DMS 273 (cell line): ENCODE measurements at regions not wholly inside any gene's neighbourhood (a gene's known extent, or its start where the extent isn't known, plus 50 kb on each side); places are given as distances from the start of the nearest gene placed in this dataset.
A peak's percentile ranks its signal among the peaks of the same experiment; 100 is the strongest.
"Not testable (repeated sequence)": the region's sequence is repeated elsewhere in the genome, so short reads cannot be mapped to it uniquely, and the experiment has no call there.

ENCODE experiments used
- DNase-seq: peaks from one replicate; lab custom pipeline; 2025; ENCODE audit not compliant: unreplicated experiment; lab: John Stamatoyannopoulos, UW

DNA sequence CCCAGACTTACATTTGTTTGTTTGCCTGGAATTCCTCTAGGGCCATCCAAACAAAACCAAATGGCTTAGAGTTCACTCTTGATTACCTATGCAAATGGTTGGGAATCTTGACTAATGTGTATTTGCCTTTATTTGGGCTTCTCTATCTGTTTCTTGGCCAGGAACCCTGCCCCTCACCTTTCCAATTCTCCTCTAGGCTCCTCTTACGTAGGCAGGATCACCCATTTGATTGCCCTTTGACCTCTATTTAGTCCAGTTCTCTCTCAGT is 123.0 kb upstream of the DYRK2 start:
- DNase-seq, result no peak

DNA sequence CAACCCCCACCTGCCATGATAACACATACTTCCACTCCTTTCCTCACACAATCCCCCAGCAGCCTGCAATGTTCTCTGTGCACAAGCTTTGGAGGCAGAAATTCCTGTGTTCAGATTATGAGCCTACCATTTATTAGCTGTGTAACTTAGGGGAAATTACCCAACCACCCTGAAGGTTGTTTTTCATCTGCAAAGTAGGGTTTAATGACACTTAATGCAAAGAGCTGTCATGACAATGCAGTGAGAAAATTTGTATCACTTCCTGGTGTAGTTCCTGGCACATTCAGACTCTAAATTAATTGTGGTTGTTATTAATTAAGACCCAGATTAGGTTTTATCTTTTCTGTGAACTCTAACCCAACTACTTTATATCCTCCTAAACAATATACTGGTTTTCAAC is 122.4 kb upstream of the DYRK2 start:
- no peak for DNase-seq

DNA sequence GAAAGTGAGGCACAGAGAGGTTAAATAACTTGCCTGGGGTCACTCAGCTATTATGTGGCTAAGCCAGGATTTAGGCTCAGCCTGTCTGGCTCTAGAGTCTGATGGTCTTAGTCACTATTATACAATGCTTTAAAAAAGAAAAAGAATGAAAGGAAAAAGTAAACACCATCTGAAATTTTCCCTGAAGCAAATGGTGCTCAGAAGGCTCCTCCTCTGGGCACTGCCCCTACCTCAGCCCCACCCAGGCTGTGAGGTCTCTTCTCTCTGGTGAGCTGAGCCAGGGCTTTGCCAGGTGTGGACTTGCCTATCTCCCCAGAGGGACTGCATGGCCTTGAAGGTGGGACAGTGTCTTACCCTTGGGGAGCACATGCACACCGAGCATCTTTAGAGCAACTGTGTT is 117.5 kb upstream of the DYRK2 start:
- no peak for DNase-seq

DNA sequence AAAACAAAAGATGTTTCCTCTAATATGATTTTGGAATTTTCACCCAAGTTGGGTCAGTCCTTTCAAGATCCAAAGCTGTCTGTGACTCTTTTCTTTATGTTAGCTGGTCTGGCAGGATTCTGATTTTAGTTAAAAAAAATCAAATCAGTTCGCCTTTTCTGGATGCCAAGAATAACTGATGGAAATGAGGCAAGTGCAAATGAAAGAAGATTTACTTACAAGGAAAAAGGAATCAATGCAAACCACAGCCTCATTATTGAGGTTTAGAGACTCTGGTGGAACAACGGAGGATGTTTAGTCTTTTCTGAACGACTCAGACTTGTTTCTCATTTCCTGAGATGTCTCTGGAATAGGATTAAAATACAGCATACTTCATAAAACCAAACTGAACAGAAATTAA is 117.0 kb upstream of the DYRK2 start:
- no peak for DNase-seq

DNA sequence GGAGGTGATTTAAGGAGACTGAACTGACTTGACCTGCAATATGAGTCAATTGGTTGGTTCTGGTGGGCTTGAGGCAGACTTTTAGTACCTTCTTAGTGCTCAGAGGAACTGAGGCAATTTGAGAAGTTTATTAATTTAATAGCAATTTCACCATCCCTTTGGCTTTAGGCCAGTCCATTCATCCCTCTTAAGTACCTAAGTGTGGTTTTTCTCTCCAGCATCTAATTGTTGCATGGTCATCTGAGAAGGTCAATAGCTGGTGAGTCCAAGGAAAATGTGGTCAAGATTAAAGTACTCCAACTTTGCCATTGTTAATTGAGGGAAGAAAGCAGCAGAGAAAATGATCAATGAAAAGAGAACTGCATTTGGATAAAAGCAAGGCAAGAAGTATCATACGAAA is 115.4 kb upstream of the DYRK2 start:
- no peak for DNase-seq

DNA sequence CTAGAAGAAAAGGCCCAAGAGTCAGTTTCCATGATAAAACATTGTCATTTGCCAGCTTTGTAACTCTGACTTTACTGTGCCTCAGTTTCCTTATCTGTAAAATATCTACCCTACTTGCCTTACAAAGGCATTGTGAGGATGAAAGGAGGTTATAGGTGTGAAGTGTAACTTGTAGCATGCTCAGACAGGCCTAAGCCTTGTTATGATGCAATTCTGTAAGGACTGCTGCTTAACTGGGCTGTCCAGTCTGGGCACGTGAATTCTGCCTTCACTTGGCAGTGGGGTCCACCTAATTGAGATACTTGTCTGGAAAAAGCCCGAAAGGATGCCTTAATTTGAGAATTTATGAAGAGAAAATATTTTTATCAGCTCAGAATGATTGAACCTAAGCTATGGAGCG is 114.5 kb upstream of the DYRK2 start:
- DNase-seq, result no peak

DNA sequence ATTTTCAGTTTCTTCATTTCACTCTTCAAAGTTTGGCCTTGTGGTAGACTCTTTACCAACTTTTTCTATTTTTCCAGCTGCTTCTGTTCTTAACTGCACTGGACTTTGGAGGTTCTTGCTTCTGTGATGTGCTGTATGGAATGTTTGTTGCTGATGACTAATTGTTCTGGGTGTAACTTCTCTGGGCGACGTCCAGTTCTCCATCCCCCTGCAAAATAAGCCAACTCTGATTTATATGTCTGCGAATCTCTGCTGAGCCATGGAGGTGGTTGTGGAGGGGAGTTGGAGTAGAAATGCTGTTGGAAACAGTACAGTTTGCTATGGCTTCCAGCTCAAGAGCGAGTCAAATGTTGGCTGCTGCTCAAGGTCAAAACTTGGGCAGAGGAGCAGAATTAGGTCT is 113.9 kb upstream of the DYRK2 start:
- no peak for DNase-seq

DNA sequence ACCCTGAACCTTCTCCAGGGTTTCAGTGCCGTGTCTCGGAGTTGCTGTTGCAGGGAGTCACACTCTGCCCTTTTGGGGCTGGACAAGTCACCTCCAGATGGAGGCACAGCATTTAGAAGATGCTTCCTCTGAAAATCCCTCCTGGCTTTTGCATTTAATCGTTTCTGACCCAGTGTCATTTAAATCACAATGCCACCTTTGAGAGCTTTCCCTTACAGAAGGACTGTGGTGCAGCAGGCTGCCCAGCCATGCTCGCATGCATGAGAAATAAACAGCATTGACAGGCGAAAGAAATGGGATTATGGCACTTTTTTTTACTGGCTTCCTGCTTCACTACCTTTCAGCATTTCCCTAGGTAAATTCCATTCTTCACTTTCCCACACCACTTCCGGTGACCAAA is 113.4 kb upstream of the DYRK2 start:
- no peak for DNase-seq

DNA sequence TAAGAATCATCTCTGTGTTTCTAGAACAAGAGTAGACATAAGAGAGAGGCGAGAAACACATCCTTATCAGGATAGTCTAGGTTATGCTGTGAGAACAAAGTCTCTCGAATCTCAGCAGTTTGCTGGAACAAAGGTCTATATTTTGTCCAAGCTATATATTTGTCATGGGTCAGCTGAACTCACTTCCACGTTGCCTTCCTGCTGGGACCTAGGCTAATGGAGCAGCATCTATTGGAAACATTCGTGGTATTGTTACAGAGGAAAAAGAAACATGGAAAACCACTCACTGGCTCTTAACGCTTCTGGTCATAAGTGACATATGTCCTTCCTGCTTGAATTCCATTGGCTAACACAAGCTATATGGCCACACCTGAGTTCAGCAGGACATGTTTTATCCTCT is 112.6 kb upstream of the DYRK2 start:
- no peak for DNase-seq

DNA sequence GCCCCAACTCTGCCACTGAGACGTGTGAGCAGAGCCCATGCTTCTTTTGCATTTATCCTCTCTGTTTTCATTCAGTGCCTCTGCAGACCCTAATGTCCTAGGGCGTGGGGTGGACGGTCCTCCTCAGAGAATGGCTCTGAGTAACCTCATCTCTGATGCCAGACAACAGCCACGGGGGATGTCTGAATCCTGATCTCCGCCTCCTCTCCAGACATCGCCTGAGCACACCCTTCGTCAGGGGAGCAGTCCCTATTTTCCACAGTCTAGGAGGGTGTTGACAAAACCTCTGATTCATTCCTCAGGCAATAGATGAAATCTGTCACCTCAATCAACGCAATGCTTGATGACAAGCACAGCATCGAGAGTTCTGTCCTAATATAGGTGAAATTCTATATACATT is 109.2 kb upstream of the DYRK2 start:
- DNase-seq, result no peak

DNA sequence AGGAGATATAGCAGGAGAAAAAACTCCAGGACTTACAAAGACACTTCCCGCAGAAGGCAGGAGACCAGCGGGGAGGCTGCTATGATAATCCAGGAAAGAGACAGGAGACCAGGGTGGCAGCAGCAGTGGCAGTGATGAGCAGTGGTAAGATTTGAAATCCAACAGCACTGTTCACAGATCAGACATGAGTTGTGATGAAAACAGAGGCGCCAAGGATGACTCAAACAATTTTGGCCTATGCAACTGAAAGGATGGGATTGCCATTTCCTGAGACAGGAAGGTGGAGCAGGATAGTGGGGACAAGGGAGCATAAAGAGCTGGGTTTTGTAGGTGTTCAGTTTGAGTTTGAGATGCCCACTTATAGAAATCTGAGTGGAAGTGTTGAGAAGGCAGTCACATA is 108.6 kb upstream of the DYRK2 start:
- no peak for DNase-seq

DNA sequence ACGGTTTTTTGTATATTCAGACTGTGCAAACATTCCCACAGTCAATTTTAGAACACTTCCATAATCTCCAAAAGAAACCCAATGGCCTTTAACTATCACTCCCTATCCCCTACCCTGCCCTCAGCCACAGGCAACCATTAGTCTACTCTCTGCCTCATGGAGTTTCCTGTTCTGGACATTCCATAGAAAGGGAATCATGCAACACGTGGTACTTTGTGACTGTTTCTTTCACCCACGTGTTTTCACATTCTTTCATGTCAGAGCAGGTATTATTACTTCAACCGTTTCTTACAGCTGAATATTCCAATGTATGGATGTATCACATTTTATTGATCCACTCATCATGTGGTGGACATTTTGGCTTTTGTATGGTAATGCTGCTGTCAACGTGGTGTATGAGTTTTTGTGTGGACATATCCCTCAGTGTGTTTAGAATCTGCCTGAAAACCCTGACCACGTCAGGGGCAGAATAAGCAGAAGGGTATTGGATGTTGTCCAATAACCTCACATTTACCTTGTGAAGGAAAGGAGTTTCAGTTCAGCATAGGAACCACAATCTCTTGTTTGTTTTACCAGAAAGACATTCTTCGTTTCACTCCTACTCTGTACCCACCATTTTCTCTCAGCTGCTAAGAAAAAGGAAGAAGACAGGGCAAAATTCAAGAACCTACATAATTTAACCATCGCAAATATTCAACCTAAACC is 107.5 kb upstream of the DYRK2 start:
- DNase-seq, result no peak

DNA sequence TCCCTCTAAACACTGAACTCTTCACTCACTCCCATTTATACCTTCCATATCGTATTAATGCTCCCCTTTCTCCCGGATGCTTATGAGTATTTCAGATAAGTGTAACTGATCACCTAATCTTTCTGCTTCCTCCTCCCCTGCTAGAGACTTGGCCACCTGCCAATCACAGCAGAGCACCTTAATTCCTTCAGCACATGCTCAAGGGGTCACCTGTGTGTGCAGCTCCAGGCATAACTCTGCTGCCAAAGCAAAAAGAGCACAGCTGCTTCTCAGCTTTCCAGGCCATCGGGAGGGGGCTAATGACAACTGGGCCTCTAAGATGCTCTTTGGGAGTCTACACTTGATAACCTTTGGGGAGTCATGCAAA is 106.9 kb upstream of the DYRK2 start:
- DNase-seq, result no peak

DNA sequence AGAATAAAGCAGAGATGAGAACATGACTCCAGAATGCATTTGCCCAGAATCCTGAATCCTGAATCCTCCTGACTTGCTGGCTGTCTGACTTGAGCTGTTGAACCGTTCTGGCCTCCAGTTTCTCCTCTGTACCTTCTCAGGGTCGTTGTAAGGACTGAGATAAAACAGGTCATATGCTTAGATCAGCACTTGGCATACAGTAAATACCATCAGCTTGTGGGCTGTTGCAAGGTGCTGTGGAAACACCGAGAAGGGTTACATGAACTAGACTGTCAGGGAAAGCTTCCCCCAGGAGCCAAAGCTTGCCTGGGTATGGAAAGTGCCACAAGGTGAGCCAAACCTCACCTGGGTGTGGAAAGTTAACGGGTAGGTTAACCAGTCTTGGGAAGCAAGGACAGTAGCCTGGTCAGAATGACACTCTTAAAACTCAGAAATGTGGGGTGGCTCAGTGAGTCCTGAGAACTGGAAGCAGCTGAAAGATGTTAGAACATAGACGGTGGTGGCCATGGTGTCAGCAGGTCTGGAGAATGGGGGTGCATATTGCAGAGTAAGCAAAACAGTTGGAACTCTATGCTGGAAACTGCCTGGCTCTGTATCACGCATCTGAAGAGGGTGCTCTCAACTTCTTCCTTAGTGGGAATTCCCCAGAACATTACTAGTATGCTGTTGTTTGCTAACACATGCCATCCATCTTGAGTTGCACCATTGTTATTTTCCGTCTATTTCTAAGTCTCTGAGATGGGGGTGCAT is 105.3 kb upstream of the DYRK2 start:
- DNase-seq, result no peak

DNA sequence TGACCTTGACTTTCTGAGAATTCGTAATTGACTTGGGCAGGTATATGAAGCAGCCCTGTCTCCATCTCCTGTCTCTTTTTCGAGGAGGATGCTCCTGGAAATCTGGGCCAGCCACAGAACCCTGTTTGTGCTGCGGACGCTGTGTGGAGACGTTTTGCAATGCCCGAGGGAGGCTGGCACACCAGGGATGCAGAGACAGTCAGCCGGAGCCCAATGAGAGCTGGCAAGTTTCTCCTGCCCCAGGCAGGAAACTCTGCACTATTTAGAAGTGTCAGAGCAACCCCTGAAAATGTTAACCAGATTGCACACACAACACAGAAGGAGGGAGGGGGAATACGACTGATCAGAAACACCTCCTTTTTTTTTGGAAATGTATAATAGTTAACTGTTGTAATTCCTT is 103.2 kb upstream of the DYRK2 start:
- DNase-seq, result no peak

DNA sequence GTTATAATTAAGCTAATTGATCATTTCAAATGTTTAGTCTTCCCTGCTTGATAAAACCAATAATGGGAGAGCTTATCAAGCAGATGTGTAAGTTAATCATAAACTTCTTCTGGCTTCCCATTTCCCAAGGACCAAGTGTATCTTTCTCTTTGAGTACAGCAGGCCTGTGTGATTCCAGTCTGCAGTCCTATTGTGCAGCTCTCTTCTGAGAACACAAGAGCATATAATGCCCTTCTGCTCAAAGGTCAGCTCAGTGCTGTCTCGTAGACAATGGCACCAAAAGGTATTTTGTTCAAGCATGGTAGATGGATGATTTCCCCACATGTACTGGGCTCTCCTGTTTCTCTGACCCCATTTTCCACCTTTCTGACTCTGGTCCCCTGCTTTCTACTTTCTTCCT is 101.8 kb upstream of the DYRK2 start:
- no peak for DNase-seq

DNA sequence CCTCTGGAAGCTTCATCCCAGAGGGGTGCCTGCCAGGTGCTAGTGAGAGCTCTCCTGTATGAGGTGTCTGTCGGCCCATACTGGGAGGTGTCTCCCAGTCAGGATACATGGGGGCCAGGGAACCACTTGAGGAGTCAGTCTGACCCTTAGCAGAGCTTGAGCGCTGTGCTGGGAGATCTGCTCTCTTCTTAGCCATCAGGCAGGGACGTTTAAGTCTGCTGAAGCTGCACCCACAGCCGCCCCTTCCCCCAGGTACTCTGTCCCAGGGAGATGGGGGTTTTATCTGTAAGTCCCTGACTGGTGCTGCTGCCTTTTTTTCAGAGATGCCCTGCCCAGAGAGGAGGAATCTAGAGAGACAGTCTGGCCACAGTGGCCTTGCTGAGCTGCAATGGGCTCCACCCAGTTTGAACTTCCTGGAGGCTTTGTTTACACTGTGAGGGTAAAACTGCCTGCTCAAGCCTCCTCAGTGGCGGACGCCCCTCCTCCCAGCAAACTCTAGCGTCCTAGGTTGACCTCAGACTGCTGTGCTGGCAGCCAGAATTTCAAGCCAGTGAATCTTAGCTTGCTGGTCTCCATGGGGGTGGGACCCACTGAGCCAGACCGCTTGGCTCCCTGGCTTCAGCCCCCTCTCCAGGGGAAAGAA is 93.3 kb upstream of the DYRK2 start:
- not testable (repeated sequence) for DNase-seq

DNA sequence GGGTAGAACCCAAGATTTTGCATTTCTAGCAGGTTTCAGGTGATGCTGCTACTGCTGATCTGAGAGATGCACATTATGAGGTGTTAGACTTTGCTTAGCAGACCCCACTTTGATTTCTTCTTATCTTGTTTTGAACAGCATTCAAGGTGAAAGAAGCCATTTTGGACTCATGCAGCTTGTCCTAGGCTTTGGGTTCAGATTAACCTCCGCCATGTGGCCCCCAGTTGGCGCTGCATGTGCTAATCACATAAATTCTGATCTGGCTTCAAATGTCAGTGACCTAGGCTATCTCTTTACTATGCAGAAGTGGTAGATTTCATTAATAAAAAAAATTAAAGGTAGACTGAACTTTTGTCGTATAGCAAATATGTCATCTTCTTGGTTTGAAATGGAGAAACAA is 89.8 kb upstream of the DYRK2 start:
- peak; percentile 1 for DNase-seq

DNA sequence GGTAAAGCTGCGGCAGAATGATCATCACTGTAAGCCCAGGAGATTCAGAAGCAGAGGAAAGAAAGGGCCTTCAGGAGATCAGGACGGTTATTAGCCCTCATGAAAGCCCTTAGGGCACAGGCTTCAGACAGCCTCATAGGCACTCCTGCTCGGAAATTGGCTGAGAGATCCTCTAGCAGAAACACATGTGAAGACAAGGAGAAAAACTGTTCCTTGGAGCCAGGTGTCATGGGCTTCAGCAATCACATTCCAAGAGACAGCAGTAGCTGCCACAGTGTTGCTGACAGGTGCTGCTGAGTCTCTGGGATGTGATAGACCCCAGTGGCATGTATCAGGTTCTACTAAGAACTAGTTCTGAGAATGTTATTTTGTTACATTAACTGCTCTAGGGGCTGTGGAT is 88.8 kb upstream of the DYRK2 start:
- no peak for DNase-seq

DNA sequence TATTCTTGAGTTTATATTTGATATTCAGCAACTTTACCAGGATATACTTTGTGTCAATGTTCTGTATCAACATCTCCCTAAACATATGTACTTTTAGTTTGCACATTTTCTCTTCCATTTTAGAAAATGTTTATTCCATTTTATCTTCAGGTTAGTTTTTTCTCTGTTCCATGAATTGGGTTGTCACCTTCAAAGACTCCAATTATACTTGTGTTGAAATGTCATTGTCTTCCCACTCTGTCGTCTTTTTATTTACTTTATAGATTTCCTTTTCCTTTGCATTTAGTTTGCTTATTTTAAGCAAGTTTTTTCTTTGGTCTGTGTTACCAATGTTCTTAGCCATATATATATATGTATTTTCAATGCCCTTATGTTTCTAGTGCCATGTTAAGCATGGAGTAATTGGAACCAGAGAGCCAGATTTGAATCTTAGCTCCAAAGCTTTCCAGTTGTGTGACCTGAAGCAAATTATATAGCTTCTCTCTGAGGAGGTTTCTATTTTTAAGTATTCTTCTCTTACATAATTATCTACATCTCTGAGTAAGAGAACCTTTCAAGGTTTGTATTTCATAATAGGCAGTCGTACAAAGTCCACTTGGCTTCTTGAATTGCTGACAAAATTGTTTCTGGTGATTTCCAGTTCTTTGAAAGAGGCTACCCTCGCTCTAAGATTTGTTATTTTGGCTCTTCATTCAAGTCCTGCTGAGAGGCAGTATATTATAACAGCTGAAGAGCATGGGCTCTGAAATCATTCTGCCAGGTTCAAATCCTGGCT is 85.8 kb upstream of the DYRK2 start:
- DNase-seq, result no peak

DNA sequence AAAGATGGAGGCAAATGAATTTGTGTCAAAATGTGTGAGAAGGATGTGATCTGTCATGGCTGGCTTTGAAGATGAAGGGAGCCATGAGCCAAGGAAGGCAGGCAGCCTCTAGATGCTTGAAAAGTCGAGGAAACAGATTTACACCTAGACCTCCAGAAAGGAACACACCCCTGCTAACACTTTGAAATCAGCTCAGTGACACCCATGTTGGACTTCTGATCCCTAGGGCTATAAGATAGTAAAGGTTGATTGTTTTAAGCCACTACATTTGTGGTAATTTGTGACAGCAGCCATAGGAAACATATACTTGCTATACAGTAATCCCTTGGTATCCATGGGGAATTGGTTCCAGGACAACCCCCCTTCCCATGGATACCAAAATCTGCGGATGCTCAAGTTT is 80.5 kb upstream of the DYRK2 start:
- no peak for DNase-seq

DNA sequence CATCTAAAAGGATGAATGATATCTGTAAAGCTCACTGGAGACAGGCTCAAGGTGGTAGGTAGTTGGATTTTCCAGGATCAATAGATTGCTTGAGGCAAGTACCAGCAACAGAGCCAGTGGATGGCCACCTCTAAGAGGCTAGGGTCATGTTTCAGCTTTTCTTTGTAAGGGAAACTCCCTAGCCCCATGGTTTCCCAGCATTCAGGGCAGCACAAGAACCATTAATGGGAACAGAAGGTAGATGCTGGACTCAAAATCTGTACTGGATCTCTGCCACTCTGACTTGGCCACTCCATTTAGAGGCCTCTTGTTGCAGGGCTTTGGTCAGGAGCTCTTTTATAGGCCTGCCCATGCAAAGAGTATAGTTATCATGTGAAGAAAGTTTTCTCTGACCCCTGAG is 76.1 kb upstream of the DYRK2 start:
- no peak for DNase-seq
